Mucosa of descending colon (tissue), 3 donors: ENCODE measurements at regions not wholly inside any gene's neighbourhood (a gene's known extent, or its start where the extent isn't known, plus 50 kb on each side); places are given as distances from the start of the nearest gene placed in this dataset.
A peak's percentile ranks its signal among the peaks of the same experiment; 100 is the strongest.
"Not testable (repeated sequence)": the region's sequence is repeated elsewhere in the genome, so short reads cannot be mapped to it uniquely, and the experiment has no call there.

ENCODE experiments used
- ATAC-seq: fragments of 200-7000 bp; cut with Tn5 transposase; one replicate; pipeline ENCODE4 v1.9.1; 2020; ENCODE audit warnings: mild to moderate bottlenecking, moderate library complexity
- DNase-seq, 3 donors: peaks; one replicate each; pipeline ENCODE4 v3.0.0-alpha.2; 2020
- H3K36me3 ChIP-seq: fragments of 200-600 bp; one replicate; pipeline ENCODE4 v1.8.0; 2021; ENCODE audit warnings: low read depth, mild to moderate bottlenecking
- H3K4me1 ChIP-seq: fragments of 200-600 bp; one replicate; pipeline ENCODE4 v1.8.0; 2021; ENCODE audit warnings: low read depth, mild to moderate bottlenecking
- H3K4me3 ChIP-seq: fragments of 200-600 bp; one replicate; pipeline ENCODE4 v1.8.0; 2021; ENCODE audit warnings: mild to moderate bottlenecking
- H3K9me3 ChIP-seq: fragments of 200-600 bp; one replicate; pipeline ENCODE4 v1.8.0; 2021; ENCODE audit warnings: mild to moderate bottlenecking
- CTCF ChIP-seq: fragments of 200-600 bp; IDR thresholded peaks from one replicate; pipeline ENCODE4 v1.8.0; 2022; ENCODE audit warnings: antibody characterized with exemption, mild to moderate bottlenecking
- intact Hi-C, 2 donors: fragments of 100-400 bp; cut with DNase I in 1 of 2; cut with micrococcal nuclease in 1 of 2; formaldehyde crosslinking; loops; one replicate each; pipeline versions ENCODE4 v1.11.0 to v1.11.1; 2022; cut with DNase I, micrococcal nuclease
- donor health status: DM: no; HTN: no; CAD: no; lungs with moderate emphysema.
- donor health status: DM: no; HTN: no; CAD: no.
- donor health status: DM: no; HTN: yes; CAD: no.

GRCh38 chr13:50227361-50227760, 212.1 kb downstream of the KCNRG start:
- H3K9me3 ChIP-seq = no peaks in the 10 kb centered on the region
- ATAC-seq (no peak), DNase-seq (no peak)
- H3K4me3 ChIP-seq = no peak overlapping the region
- TF ChIP-seq CTCF = no peak
- intact Hi-C loops = no loop called here
- no peaks in the 10 kb centered on the region for H3K36me3 ChIP-seq
- H3K4me1 ChIP-seq = peaks cover 5% of the 10 kb centered on the region

DNA sequence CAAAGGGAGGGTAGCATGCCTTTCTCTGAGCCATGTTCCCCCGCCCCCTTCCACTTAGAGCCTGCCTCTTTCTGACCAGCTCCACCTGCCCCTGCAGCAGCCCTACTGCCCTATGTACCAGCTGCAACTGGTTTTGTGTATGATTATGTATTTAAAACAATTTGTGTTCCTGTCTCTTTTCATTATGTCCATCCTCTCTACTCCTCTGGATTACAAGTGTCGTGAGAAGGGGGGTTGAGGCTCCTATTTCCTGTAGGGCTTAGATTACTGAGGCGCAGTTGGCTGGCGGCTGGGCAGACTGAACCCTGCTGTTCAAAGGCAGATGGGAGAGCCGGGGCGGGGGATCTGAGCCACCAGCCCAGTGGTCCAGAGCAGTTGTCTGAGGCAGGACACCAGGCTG, 213.3 kb downstream of the KCNRG start:
- intact Hi-C loops = no loop called here
- no peak for ATAC-seq
- no peak for TF ChIP-seq CTCF

DNA sequence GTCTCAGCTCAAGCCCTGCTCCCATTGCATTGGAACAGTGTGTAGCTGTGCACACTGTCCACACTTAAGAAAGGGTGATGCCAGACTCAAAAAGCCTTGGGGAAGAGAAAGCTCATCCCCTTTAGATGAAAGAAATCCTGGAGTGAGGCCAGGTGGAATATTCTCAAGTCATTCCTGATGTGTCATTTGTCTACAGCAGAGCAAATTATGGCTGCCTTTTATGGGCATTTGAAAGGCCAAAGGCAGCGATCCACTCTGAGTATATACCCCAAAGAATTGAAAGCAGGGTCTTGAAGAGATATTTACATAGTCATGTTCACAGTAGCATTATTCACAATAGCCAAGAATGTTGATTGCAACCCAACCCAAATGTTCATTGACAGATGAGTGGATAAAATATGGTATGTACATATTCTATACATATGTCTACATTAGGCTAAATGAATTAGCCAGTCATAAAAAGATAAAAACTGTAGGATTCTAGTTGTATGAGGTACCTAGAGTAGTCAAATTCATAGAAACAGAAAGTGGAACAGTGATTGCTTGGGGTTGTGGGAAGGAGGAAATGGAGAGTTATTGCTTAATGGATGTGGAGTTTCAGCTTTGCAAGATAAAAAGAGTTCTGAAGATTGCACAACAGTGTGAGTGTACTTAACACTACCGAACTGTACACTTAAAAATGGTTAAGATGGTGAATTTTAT, 214.9 kb downstream of the KCNRG start:
- no peaks in the 10 kb centered on the region for H3K9me3 ChIP-seq
- intact Hi-C loops = no loop called here
- no peak for DNase-seq

More for the DNA sequence above, 213.3 kb downstream of the KCNRG start:
- Histone ChIP-seq H3K36me3 (no peaks in the 10 kb centered on the region), H3K4me1 (peaks cover 5% of the 10 kb centered on the region), H3K9me3 (no peaks in the 10 kb centered on the region), H3K4me3 (no peak overlapping the region)
- DNase-seq = no peak

GRCh38 chr13:50230662-50230978, 215.4 kb downstream of the KCNRG start:
- intact Hi-C loops = no loop called here
- H3K36me3 ChIP-seq = no peaks in the 10 kb centered on the region
- no peak for ATAC-seq

More for the DNA sequence above, 214.9 kb downstream of the KCNRG start:
- ATAC-seq = peak; percentile 96
- TF ChIP-seq CTCF = no peak
- H3K36me3 ChIP-seq = no peaks in the 10 kb centered on the region
- peaks cover 5% of the 10 kb centered on the region for H3K4me1 ChIP-seq
- no peak overlapping the region for H3K4me3 ChIP-seq

DNA sequence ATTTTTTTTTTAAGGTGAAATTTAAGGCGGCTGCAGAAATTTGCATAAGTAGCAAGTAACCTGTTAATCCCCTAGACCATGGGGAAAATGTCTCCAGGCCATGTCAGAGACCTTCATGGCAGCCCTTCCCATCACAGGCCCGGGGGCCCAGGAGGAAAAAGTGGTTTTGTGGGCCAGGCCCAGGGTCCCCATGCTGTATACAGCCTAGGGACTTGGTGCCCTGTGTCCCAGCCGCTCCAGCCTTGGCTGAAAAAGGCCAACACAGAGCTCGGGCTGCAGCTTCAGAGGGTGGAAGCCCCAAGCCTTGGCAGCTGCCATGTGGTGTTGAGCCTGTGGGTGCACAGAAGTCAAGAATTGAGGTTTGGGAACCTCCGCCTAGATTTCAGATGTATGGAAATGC, 218.3 kb downstream of the KCNRG start:
- H3K36me3 ChIP-seq, ATAC-seq, DNase-seq, H3K4me1 ChIP-seq, intact Hi-C loops, H3K4me3 ChIP-seq, H3K9me3 ChIP-seq: not testable (repeated sequence)

More at GRCh38 chr13:50230662-50230978, 215.4 kb downstream of the KCNRG start:
- H3K4me1 ChIP-seq = peaks cover 5% of the 10 kb centered on the region
- H3K9me3 ChIP-seq = no peaks in the 10 kb centered on the region
- DNase-seq = no peak
- no peak for TF ChIP-seq CTCF
- H3K4me3 ChIP-seq = no peak overlapping the region

- no peak overlapping the region for H3K4me3 ChIP-seq
- intact Hi-C loops = no loop called here
- ATAC-seq (no peak), DNase-seq (no peak)
- no peaks in the 10 kb centered on the region for H3K4me1 ChIP-seq
- no peaks in the 10 kb centered on the region for H3K36me3 ChIP-seq
- no peak for TF ChIP-seq CTCF
- H3K9me3 ChIP-seq = no peaks in the 10 kb centered on the region
Observed at GRCh38 chr13:50235604-50236342, 220.5 kb downstream of the KCNRG start.
